ENCODE measurements at regions not wholly inside any gene's neighbourhood (a gene's known extent, or its start where the extent isn't known, plus 50 kb on each side); places are given as distances from the start of the nearest gene placed in this dataset.

DNA sequence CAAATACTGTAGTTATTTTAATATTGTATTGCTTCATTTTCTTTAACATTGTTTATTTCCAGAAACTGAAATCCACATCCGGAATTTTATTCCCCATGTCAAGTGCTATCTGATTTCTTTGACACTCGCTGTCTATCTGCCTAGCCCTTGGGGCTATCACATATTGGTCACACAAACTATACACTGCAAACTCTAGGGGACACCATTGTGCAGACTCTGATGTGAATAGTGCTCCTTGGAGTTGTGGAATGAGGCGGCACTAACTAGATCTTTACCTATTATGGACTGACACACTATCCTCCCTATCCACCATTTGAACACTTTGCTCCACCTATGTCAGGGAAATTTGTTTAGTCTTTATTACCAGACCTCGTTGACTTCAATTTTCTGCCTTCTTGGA lies 534.5 kb downstream of the GLUD2 start:
- no peak for TF ChIP-seq POLR2A (IDR thresholded peaks at IDR 0.05)
- TF ChIP-seq, protein P1, sequence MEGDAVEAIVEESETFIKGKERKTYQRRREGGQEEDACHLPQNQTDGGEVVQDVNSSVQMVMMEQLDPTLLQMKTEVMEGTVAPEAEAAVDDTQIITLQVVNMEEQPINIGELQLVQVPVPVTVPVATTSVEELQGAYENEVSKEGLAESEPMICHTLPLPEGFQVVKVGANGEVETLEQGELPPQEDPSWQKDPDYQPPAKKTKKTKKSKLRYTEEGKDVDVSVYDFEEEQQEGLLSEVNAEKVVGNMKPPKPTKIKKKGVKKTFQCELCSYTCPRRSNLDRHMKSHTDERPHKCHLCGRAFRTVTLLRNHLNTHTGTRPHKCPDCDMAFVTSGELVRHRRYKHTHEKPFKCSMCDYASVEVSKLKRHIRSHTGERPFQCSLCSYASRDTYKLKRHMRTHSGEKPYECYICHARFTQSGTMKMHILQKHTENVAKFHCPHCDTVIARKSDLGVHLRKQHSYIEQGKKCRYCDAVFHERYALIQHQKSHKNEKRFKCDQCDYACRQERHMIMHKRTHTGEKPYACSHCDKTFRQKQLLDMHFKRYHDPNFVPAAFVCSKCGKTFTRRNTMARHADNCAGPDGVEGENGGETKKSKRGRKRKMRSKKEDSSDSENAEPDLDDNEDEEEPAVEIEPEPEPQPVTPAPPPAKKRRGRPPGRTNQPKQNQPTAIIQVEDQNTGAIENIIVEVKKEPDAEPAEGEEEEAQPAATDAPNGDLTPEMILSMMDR (IDR thresholded peaks at IDR 0.05) = no peak

Data from testis (tissue), 2 donors.